WTC11 (cell line): ENCODE measurements at regions not wholly inside any gene's neighbourhood (a gene's known extent, or its start where the extent isn't known, plus 50 kb on each side); places are given as distances from the start of the nearest gene placed in this dataset.

Experiments used
- ATAC-seq: fragments of 200-7000 bp; cut with Tn5 transposase; 2 replicates; pipeline ENCODE4 v1.10.0; 2021; ENCODE audit warnings: mild to moderate bottlenecking, moderate library complexity
- CTCF ChIA-PET: fragments of 300-600 bp; sonication (Branson Sonifier 250); formaldehyde crosslinking; loops from one replicate; lab custom pipeline; 2021; ENCODE audit warnings: antibody characterized with exemption; lab: Charles Lee
- POLR2A ChIA-PET: fragments of 350-600 bp; sonication (Branson Sonifier 250); formaldehyde crosslinking; loops from one replicate; lab custom pipeline; 2021; ENCODE audit warnings: antibody characterized with exemption; lab: Charles Lee
- DNase-seq: peaks from one replicate; pipeline ENCODE4 v3.0.0; 2021; ENCODE audit warnings: low spot score
- H3K27ac Mint-ChIP-seq: 2 replicates; pipeline ENCODE4 v1.8.0; 2021; ENCODE audit warnings: mixed read lengths
- H3K27me3 Mint-ChIP-seq: 2 replicates; pipeline ENCODE4 v1.8.0; 2021; ENCODE audit warnings: low read depth, mild to moderate bottlenecking, moderate library complexity, mixed read lengths
- H3K36me3 Mint-ChIP-seq: 2 replicates; pipeline ENCODE4 v1.8.0; 2021; ENCODE audit warnings: mixed read lengths
- H3K4me1 Mint-ChIP-seq: 2 replicates; pipeline ENCODE4 v1.8.0; 2022; ENCODE audit warnings: mixed read lengths
- H3K4me3 Mint-ChIP-seq: 2 replicates; pipeline ENCODE4 v1.8.0; 2021; ENCODE audit warnings: mild to moderate bottlenecking, moderate library complexity, mixed read lengths
- H3K9me3 Mint-ChIP-seq: 2 replicates; pipeline ENCODE4 v1.8.0; 2021; ENCODE audit warnings: mixed read lengths
- ATF1 ChIP-seq: sonication (generic); formaldehyde crosslinking; IDR thresholded peaks from 2 replicates; pipeline ENCODE4 v1.8.1; 2023; ENCODE audit warnings: mild to moderate bottlenecking, moderate library complexity, missing genetic modification reagents
- CDX4 ChIP-seq: fragments of 250-450 bp; sonication (Bioruptor Pico); IDR thresholded peaks from 2 replicates; pipeline ENCODE4 v1.9.0; 2021; ENCODE audit warnings: moderate library complexity, mild to moderate bottlenecking, inconsistent platforms, borderline replicate concordance
- CREM ChIP-seq: sonication (generic); formaldehyde crosslinking; IDR thresholded peaks from 2 replicates; pipeline ENCODE4 v1.8.1; 2022; ENCODE audit warnings: mild to moderate bottlenecking, missing genetic modification reagents, moderate library complexity
- EMX1 ChIP-seq: fragments of 250-450 bp; sonication (Bioruptor Pico); IDR thresholded peaks from 2 replicates; pipeline ENCODE4 v1.8.0; 2021; ENCODE audit warnings: mild to moderate bottlenecking
- GABPB1 ChIP-seq: sonication (generic); formaldehyde crosslinking; IDR thresholded peaks from 2 replicates; pipeline ENCODE4 v1.8.1; 2023; ENCODE audit warnings: mild to moderate bottlenecking, missing genetic modification reagents
- GRHL2 ChIP-seq: fragments of 250-450 bp; sonication (Bioruptor Pico); IDR thresholded peaks from 2 replicates; pipeline ENCODE4 v1.8.0; 2022; ENCODE audit warnings: mild to moderate bottlenecking, moderate library complexity; ENCODE audit not compliant: insufficient replicate concordance, severe bottlenecking
- NFATC4 ChIP-seq: fragments of 250-450 bp; sonication (Bioruptor Pico); IDR thresholded peaks from 2 replicates; pipeline ENCODE4 v1.9.0; 2021; ENCODE audit warnings: mild to moderate bottlenecking
- NR1H2 ChIP-seq: sonication (generic); formaldehyde crosslinking; IDR thresholded peaks from 2 replicates; pipeline ENCODE4 v1.9.0; 2021; ENCODE audit warnings: mild to moderate bottlenecking, moderate library complexity, missing genetic modification reagents
- SMAD4 ChIP-seq: sonication (generic); formaldehyde crosslinking; IDR thresholded peaks from 2 replicates; pipeline ENCODE4 v1.8.0; 2022; ENCODE audit warnings: mild to moderate bottlenecking, missing genetic modification reagents
- TCF7 ChIP-seq: sonication (generic); formaldehyde crosslinking; IDR thresholded peaks from 2 replicates; pipeline ENCODE4 v1.8.0; 2022; ENCODE audit warnings: mild to moderate bottlenecking, low read depth, missing genetic modification reagents, moderate library complexity
- USF1 ChIP-seq: sonication (generic); formaldehyde crosslinking; IDR thresholded peaks from 2 replicates; pipeline ENCODE4 v1.8.0; 2022; ENCODE audit warnings: mild to moderate bottlenecking, missing genetic modification reagents
- ZBTB21 ChIP-seq: sonication (generic); formaldehyde crosslinking; IDR thresholded peaks from 2 replicates; pipeline ENCODE4 v1.8.1; 2023; ENCODE audit warnings: mild to moderate bottlenecking, missing genetic modification reagents, borderline replicate concordance
- ZNF219 ChIP-seq: sonication (generic); formaldehyde crosslinking; IDR thresholded peaks from 2 replicates; pipeline ENCODE4 v1.8.0; 2023; ENCODE audit warnings: missing genetic modification reagents, mild to moderate bottlenecking, borderline replicate concordance
- ZNF281 ChIP-seq: sonication (generic); formaldehyde crosslinking; IDR thresholded peaks from 2 replicates; pipeline ENCODE4 v1.8.0; 2023; ENCODE audit warnings: mild to moderate bottlenecking, missing genetic modification reagents
- ZNF671 ChIP-seq: fragments of 250-450 bp; sonication (Bioruptor Pico); IDR thresholded peaks from 2 replicates; pipeline ENCODE4 v1.8.0; 2021; ENCODE audit warnings: mild to moderate bottlenecking
- TF ChIP-seq, protein P1 (sequence below): sonication (generic); formaldehyde crosslinking; IDR thresholded peaks from 2 replicates; pipeline ENCODE4 v1.8.0; 2023; ENCODE audit warnings: missing genetic modification reagents
- TF ChIP-seq, protein P2 (sequence below): fragments of 250-450 bp; sonication (Bioruptor Pico); IDR thresholded peaks from 2 replicates; pipeline ENCODE4 v1.9.0; 2021; ENCODE audit warnings: mild to moderate bottlenecking
- TF ChIP-seq, protein P3 (sequence below): sonication (generic); formaldehyde crosslinking; IDR thresholded peaks from 2 replicates; pipeline ENCODE4 v1.8.0; 2022; ENCODE audit warnings: missing genetic modification reagents
- TF ChIP-seq, protein P4 (sequence below): fragments of 200-600 bp; IDR thresholded peaks from 2 replicates; pipeline ENCODE4 v1.8.0; 2022; ENCODE audit warnings: antibody characterized with exemption
- TF ChIP-seq, protein P5 (sequence below): fragments of 250-450 bp; sonication (Bioruptor Pico); conservative IDR thresholded peaks from 2 replicates; pipeline ENCODE4 v1.9.0; 2021; ENCODE audit warnings: mild to moderate bottlenecking

DNA sequence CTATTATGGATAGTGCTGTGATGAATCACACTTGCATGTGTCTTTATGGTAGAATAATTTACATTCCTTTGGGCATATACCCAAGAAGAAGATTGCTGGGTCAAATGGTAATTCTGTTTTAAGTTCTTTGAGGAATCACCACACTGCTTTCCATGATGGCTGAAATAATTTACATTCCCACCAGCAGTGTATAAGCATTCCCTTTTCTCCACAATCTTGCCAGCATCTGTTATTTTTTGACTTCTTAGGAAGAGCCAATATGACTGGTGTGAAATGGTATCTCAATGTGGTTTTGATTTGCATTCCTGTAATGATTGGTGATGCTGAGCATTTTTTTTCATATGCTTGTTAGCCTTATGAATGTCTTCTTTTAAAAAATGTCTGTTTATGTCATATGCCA is 1120.2 kb downstream of the ARAP2 start:
- ChIA-PET POLR2A (no interaction called here), CTCF (no interaction called here)
- H3K27ac Mint-ChIP-seq, result no peak overlapping the region
- H3K4me3 Mint-ChIP-seq, result no peak overlapping the region
- H3K4me1 Mint-ChIP-seq, result no peaks in the 10 kb centered on the region
- no peaks in the 10 kb centered on the region for H3K27me3 Mint-ChIP-seq
- DNase-seq (no peak), ATAC-seq (no peak)
- H3K9me3 Mint-ChIP-seq, result peaks cover 8% of the 10 kb centered on the region
- H3K36me3 Mint-ChIP-seq, result no peaks in the 10 kb centered on the region
- TF ChIP-seq GABPB1 (CRISPR knock-in tag) (no peak), ZBTB21 (CRISPR knock-in tag) (no peak), ZNF219 (no peak), GRHL2 (CRISPR knock-in tag) (no peak), SMAD4 (CRISPR knock-in tag) (no peak), CDX4 (CRISPR knock-in tag) (no peak), NR1H2 (CRISPR knock-in tag) (no peak), CREM (CRISPR knock-in tag) (no peak), USF1 (CRISPR knock-in tag) (no peak), ZNF281 (CRISPR knock-in tag) (no peak), ATF1 (CRISPR knock-in tag) (no peak), TCF7 (CRISPR knock-in tag) (no peak), ZNF671 (CRISPR knock-in tag) (no peak), EMX1 (CRISPR knock-in tag) (no peak), NFATC4 (CRISPR knock-in tag) (no peak)
- TF ChIP-seq, protein P1, sequence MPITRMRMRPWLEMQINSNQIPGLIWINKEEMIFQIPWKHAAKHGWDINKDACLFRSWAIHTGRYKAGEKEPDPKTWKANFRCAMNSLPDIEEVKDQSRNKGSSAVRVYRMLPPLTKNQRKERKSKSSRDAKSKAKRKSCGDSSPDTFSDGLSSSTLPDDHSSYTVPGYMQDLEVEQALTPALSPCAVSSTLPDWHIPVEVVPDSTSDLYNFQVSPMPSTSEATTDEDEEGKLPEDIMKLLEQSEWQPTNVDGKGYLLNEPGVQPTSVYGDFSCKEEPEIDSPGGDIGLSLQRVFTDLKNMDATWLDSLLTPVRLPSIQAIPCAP (CRISPR knock-in tag), result no peak
- TF ChIP-seq, protein P2, sequence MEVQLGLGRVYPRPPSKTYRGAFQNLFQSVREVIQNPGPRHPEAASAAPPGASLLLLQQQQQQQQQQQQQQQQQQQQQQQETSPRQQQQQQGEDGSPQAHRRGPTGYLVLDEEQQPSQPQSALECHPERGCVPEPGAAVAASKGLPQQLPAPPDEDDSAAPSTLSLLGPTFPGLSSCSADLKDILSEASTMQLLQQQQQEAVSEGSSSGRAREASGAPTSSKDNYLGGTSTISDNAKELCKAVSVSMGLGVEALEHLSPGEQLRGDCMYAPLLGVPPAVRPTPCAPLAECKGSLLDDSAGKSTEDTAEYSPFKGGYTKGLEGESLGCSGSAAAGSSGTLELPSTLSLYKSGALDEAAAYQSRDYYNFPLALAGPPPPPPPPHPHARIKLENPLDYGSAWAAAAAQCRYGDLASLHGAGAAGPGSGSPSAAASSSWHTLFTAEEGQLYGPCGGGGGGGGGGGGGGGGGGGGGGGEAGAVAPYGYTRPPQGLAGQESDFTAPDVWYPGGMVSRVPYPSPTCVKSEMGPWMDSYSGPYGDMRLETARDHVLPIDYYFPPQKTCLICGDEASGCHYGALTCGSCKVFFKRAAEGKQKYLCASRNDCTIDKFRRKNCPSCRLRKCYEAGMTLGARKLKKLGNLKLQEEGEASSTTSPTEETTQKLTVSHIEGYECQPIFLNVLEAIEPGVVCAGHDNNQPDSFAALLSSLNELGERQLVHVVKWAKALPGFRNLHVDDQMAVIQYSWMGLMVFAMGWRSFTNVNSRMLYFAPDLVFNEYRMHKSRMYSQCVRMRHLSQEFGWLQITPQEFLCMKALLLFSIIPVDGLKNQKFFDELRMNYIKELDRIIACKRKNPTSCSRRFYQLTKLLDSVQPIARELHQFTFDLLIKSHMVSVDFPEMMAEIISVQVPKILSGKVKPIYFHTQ, result no peak
- TF ChIP-seq, protein P3, sequence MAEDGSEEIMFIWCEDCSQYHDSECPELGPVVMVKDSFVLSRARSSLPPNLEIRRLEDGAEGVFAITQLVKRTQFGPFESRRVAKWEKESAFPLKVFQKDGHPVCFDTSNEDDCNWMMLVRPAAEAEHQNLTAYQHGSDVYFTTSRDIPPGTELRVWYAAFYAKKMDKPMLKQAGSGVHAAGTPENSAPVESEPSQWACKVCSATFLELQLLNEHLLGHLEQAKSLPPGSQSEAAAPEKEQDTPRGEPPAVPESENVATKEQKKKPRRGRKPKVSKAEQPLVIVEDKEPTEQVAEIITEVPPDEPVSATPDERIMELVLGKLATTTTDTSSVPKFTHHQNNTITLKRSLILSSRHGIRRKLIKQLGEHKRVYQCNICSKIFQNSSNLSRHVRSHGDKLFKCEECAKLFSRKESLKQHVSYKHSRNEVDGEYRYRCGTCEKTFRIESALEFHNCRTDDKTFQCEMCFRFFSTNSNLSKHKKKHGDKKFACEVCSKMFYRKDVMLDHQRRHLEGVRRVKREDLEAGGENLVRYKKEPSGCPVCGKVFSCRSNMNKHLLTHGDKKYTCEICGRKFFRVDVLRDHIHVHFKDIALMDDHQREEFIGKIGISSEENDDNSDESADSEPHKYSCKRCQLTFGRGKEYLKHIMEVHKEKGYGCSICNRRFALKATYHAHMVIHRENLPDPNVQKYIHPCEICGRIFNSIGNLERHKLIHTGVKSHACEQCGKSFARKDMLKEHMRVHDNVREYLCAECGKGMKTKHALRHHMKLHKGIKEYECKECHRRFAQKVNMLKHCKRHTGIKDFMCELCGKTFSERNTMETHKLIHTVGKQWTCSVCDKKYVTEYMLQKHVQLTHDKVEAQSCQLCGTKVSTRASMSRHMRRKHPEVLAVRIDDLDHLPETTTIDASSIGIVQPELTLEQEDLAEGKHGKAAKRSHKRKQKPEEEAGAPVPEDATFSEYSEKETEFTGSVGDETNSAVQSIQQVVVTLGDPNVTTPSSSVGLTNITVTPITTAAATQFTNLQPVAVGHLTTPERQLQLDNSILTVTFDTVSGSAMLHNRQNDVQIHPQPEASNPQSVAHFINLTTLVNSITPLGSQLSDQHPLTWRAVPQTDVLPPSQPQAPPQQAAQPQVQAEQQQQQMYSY (CRISPR knock-in tag), result no peak
- TF ChIP-seq, protein P4, sequence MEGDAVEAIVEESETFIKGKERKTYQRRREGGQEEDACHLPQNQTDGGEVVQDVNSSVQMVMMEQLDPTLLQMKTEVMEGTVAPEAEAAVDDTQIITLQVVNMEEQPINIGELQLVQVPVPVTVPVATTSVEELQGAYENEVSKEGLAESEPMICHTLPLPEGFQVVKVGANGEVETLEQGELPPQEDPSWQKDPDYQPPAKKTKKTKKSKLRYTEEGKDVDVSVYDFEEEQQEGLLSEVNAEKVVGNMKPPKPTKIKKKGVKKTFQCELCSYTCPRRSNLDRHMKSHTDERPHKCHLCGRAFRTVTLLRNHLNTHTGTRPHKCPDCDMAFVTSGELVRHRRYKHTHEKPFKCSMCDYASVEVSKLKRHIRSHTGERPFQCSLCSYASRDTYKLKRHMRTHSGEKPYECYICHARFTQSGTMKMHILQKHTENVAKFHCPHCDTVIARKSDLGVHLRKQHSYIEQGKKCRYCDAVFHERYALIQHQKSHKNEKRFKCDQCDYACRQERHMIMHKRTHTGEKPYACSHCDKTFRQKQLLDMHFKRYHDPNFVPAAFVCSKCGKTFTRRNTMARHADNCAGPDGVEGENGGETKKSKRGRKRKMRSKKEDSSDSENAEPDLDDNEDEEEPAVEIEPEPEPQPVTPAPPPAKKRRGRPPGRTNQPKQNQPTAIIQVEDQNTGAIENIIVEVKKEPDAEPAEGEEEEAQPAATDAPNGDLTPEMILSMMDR, result no peak
- TF ChIP-seq, protein P5, sequence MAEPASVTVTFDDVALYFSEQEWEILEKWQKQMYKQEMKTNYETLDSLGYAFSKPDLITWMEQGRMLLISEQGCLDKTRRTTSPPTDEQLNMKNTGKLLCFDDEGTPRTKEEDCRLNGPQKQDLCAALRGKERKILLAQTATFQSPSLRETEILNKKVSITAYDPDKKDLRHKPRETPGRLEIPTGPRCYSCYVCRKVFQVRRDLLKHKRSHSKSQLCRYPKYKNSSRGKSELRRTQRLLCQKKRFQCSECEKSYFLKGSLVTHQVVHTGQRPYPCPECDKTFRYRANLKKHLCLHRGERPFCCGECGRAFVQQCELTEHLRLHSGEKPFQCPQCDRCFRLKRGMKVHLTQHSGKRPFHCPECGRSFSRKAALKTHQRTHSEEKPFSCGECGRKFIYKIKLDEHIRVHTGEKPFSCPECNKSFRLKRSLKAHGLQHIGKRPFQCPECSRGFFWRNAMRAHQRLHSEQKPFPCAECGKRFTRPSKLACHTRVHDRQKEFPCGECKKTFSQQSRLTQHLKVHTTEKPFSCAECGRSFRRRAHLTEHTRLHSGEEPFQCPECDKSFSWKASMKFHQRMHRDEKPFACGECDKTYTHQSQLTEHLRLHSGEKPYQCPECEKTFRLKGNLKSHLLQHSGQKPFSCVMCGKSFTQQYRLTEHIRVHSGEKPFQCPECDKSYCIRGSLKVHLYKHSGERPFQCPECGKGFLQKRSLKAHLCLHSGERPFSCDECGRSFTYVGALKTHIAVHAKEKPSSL (CRISPR knock-in tag), result no peak
